ENCODE measurements at regions not wholly inside any gene's neighbourhood (a gene's known extent, or its start where the extent isn't known, plus 50 kb on each side); places are given as distances from the start of the nearest gene placed in this dataset.
"Not testable (repeated sequence)": the region's sequence is repeated elsewhere in the genome, so short reads cannot be mapped to it uniquely, and the experiment has no call there.

DNA sequence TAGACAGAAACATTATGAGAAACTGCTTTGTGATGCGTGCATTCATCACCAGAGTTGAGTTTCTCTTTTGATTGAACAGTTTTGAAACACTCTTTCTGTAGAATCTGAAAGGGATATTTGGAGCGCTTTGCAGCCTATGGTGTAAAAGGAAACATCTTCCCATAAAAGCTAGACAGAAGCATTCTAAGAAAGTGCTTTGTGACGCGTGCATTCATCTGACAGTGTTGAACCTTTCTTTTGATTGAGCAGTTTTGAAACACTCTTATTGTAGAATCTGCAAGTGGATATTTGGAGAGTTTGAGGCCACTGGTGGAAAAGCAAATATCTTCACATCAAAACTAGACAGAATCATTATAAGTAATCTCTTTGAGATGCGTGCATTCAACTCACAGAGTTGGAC lies 3131.6 kb downstream of the TUBA3C start:
- not testable (repeated sequence) for H3K27me3 ChIP-seq, H3K27ac ChIP-seq, H3K4me3 ChIP-seq, H3K4me1 ChIP-seq, H3K9me3 ChIP-seq, H3K36me3 ChIP-seq
- peak in 1 of 2 donors; percentile 77 for DNase-seq (ENCODE audit: low spot score in 2 of 2)
- WGBS, result 17% methylated on average over 1 of the region's 5 CpGs

DNA sequence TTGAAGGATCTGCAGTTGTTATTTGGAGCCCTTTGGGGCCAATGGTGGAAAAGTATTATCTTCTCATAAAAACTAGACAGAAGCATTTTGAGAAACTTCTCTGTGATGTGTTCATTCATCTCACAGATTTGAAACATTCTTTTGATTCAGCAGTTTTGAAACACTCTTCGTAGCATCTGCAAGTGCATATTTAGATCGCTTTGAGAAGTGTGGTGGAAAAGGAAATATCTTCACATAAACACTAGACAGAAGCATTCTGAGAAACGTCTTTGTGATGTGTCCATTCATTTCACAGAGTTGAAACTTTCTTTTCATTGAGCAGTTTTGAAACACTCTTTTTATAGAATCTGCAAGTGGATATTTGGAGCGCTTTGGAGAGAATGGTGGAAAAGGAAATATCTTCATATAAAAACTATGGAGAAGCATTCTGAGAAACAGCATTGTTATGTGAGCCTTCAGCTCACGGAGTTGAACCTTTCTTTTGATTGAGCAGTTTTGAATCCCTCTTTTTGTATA lies 3164.1 kb downstream of the TUBA3C start:
- 51% methylated on average over 5 of the region's 5 CpGs for WGBS
- not testable (repeated sequence) for H3K4me3 ChIP-seq; DNase-seq (ENCODE audit: low spot score in 2 of 2); H3K27me3 ChIP-seq; H3K36me3 ChIP-seq; H3K27ac ChIP-seq; H3K4me1 ChIP-seq
- H3K9me3 ChIP-seq, result peaks cover 40% of the 10 kb centered on the region

GRCh38 chr13:16008271-16008670 lies 3173.4 kb downstream of the TUBA3C start:
- not testable (repeated sequence) for H3K27ac ChIP-seq; H3K4me3 ChIP-seq; H3K36me3 ChIP-seq; H3K27me3 ChIP-seq; DNase-seq (ENCODE audit: low spot score in 2 of 2); H3K4me1 ChIP-seq
- H3K9me3 ChIP-seq, result peaks cover 31% of the 10 kb centered on the region
- 28% methylated on average over 2 of the region's 2 CpGs for WGBS

Data from suprapubic skin (tissue), 4 donors.